ENCODE measurements at regions not wholly inside any gene's neighbourhood (a gene's known extent, or its start where the extent isn't known, plus 50 kb on each side); places are given as distances from the start of the nearest gene placed in this dataset.
"Not testable (repeated sequence)": the region's sequence is repeated elsewhere in the genome, so short reads cannot be mapped to it uniquely, and the experiment has no call there.

DNA sequence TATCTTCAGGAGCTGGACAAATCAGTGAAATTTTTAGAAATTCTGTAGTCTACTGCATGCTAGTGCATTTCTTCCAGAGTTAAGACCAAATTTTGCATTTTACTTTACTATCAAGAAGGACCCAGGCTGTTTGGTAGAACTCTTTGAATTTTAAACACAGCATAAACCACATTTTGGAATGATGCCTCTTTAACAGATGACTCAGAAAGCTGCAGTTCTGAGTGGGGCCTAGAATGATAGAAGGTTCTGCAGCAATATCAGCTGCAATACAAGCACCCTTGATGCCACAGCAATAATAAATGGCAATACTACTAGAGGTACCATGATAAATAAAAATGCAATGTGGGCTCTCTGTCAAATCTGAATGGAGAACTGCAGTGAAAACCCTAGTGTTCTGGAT is 198.7 kb downstream of the TMA16 start:
- no peak for DNase-seq

- no peak for DNase-seq
These were observed 199.3 kb downstream of the TMA16 start for GRCh38 chr4:163693776-163694175.

GRCh38 chr4:163694385-163694784 is 199.9 kb downstream of the TMA16 start:
- no peak for DNase-seq

GRCh38 chr4:163697121-163697520 is 202.6 kb downstream of the TMA16 start:
- no peak for DNase-seq

GRCh38 chr4:163700383-163700782 is 205.9 kb downstream of the TMA16 start:
- not testable (repeated sequence) for DNase-seq

- DNase-seq: no peak
These were observed 207.4 kb downstream of the TMA16 start for GRCh38 chr4:163701916-163702315.

DNA sequence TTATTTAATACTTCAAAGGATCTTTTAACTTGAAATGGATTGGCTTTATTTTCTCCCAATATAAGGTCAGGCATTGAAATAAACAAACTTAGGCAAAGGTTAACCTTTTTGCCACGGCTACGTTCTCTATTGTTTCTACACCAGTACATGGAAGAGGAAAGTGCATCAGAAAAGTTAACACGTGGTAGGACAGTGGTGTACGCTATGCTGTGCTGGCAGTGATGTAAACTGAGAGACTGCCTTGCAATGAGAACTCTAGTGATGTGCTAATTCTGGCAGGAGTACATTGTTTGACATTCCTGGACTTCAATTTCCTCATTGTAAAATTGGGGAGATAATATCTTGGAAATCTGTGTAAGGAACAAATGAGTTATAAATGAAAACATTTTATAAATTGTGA is 208.2 kb downstream of the TMA16 start:
- no peak for DNase-seq

GRCh38 chr4:163703251-163703650 is 208.8 kb downstream of the TMA16 start:
- DNase-seq: no peak

GRCh38 chr4:163707873-163708272 is 213.4 kb downstream of the TMA16 start:
- no peak for DNase-seq

DNA sequence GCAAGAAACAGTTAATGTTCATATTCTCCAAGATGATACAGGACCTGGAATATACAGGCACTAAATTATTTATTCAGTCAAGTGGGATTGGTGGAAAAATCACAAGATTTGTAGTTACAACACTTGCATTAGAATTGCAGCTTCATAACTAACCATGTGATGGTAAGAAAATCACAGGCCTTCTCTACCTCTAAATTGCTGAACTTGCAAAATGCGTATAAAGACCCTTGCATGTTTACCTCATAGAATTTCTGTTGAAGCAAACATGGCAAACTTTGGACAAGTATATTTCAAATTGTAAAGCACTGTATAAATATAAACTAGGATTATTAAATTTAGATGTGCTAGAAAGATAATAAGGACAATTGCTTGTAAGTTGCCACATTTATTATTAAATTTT is 215.1 kb downstream of the TMA16 start:
- no peak for DNase-seq

- DNase-seq: no peak
These were observed 215.7 kb downstream of the TMA16 start for GRCh38 chr4:163710158-163710557.

DNA sequence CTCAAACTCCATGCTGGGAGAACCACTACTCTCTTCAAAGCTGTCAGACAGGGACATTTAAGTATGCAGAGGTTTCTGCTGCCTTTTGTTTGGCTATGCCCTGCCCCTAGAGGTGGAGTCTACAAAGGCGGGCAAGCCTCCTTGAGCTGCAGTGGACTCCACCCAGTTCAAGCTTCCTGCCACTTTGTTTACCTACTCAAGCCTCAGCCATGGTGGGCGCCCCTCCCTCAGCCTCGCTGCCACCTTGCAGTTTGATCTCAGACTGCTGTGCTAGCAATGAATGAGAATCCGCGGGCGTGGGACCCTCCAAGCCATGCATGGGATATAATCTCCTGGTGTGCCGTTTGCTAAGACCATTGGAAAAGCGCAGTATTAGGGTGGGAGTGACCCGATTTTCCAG is 230.0 kb downstream of the TMA16 start:
- DNase-seq: not testable (repeated sequence)

DNA sequence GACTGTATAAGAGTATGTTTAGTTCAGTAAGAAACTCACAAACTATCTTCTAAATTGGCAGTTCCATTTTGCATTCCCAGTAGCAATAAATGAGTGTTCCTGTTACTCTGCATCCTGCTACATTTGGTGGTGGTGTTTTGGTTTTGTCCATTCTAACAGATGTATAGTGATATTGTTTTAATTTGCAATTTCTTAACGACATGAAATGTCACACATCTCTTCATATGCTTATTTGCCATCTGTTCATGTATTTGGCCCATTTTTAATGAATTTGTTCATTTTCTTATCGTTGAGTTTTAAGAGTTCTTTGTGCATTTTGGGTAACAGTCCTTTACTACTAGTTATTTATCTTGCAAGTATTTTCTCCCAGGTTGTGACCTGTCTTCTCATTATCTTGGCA is 232.2 kb downstream of the TMA16 start:
- DNase-seq: no peak

GRCh38 chr4:163731071-163731470 is 236.6 kb downstream of the TMA16 start:
- no peak for DNase-seq

DNA sequence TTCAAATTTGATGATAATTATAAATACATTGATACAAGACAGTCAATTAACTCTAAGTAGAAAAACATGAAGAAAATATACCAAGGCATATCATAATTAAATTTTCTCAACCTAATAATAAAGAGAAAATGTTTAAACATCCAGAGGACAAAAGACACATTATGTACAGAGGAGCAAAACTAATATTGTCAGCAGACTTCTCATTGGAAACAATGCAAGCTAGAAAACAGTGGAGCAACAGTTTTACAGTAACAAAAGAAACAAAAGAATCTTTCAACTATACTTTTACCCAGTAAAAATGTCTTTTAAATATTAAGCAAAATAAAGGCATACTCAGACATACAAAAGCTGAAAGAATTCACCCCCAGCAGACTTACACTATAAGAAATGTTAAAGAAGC is 238.0 kb downstream of the TMA16 start:
- no peak for DNase-seq

DNA sequence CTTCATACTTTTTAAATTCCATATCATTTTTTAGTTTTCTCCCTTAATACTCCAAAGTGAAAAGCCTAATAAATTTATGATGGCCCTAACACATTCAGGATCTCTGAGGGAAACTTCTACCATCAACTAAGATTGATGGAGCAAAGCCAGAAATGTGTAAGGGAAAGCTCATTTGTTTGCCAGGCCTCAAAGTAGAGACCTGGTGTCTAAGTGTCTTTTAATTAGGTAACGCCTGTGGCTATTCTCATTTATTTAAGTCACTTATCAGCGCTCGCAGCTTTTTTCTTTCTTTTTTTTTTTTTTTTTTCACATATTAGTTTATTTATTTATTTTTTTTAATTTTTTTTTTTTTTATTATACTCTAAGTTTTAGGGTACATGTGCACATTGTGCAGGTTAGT is 242.4 kb downstream of the TMA16 start:
- DNase-seq: no peak

GRCh38 chr4:163737846-163738245 is 243.4 kb downstream of the TMA16 start:
- DNase-seq: not testable (repeated sequence)

GRCh38 chr4:163738521-163738920 is 244.0 kb downstream of the TMA16 start:
- DNase-seq: no peak

DNA sequence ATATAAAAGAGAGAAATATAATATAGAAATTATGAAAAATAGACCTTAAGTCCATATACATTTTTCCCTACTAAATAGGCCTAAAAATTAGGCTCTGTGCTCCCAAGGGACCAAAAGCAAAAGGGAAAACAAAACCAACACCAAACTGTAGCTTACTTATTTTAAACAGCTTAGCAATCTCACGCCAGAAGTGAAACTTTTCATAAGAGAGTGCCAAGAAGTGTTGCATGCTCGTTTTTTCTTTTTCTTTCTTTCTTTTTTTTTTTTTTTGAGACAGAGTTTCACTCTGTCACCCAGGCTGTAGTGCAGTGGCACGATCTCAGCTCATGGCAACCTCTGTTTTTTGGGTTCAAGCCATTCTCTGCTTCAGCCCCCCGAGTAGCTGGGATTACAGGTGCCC is 250.4 kb downstream of the TMA16 start:
- no peak for DNase-seq

DNA sequence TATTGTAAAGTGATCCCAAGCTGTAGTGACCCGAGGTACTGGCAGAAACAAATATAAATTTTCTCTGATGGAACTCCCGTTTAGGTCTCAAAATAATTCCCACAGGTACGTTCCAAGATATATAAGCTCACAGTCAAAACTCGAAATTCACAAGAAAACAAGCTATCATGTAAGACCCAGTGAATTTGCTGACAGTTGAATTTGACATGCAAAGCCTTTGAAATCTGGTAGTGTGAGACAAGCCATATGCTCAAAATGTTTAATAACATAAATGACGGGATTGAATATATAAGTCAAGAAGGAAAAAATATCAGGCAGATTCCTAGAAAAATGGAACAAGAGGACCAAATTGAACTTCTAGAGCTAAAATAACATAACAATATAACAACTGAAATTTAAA is 252.8 kb downstream of the TMA16 start:
- no peak for DNase-seq

DNA sequence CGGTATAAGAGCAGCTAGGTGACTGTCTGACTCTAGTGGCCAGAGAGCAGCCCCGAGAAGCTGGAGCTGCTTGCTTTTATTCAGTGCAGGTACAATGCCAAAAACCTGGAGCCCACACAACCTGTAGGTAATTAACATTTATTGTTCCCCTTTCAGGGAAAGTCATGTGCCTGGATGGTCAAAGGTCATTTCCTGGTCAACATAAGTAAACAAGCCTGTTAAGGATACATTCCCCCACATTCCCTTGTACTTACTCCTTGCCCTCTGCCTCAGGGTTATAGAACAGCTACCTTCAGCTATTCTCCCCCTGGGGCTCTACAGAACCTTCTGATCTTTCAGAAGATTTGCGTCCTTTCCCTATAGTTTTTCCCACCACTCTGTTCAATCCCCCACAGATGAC is 253.4 kb downstream of the TMA16 start:
- no peak for DNase-seq

- DNase-seq: no peak
These were observed 254.0 kb downstream of the TMA16 start for GRCh38 chr4:163748449-163748848.

DNA sequence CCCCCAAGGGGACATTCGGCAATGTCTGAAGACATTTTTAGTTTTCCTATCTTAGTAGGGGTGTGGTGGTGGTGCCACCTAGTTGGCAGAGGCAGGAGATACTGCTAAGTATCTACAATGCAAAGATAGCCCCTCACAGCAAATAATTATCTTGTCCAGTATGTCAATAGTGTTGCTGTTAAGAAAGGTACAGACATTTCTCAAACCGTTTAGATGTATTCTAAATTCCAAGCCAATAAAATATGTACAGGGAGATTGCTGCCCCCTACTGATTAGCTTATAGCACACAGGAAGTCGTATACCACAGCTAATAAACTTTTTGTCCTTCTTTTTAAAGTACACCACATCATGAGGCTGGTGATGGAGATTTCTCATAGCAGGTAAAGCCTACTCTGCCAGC is 260.5 kb downstream of the TMA16 start:
- no peak for DNase-seq

GRCh38 chr4:163757219-163757618 is 262.7 kb downstream of the TMA16 start:
- DNase-seq: no peak

DNA sequence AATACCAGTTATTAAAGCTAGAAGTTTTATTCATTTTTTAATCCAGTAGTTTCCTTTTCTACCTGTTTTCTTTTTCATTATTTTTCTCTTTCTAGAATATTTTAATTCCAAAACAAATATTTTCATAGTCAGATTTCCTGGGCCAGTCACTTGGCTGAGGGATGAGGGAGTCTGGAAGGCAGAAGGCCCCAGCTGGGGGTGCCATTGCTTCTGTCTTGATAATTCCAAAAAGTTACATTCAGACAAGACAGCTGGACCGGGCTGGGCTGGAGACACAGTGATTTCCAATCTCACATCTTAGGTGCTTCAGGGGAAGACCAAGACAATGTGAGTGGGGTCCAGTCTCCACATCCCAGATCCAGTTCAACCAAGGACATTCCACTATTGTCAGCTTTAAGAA is 263.5 kb downstream of the TMA16 start:
- no peak for DNase-seq

Data from renal pelvis (tissue), 1 donor.